HL-60 (cell line): ENCODE measurements at regions not wholly inside any gene's neighbourhood (a gene's known extent, or its start where the extent isn't known, plus 50 kb on each side); places are given as distances from the start of the nearest gene placed in this dataset.

Experiments
- POLR2AphosphoS5 ChIP-seq: IDR thresholded peaks from 2 replicates; pipeline ENCODE4 v1.6.1; 2012; ENCODE audit warnings: low read depth
- TF ChIP-seq, protein P1 (sequence below): IDR thresholded peaks from one replicate; pipeline ENCODE4 v1.5.1; 2011; ENCODE audit warnings: low read length, control low read depth, inconsistent platforms; ENCODE audit not compliant: insufficient read depth
- TF ChIP-seq, protein P2 (sequence below): IDR thresholded peaks from 2 replicates; pipeline ENCODE4 v1.6.1; 2012; ENCODE audit warnings: low read depth; ENCODE audit not compliant: insufficient replicate concordance

DNA sequence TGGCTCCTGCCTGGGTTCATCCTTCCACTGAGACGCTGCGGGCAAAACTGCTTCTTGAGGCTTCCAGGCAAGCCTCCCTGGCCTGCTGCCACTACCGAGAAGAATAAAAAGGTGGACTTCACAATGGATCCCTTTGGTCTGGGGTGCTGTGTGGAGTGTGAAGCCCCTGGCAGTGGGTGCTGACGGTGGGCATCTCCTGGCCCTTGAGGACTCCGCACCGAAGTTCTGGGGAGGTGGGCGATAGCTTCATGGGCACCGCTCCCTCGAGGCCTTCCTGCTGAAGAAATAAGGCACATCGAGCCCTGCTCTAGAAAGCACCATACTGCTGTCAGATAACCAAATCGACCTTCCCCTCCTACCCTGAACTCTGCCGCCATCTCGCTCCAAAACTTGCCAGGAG lies 106.6 kb upstream of the CTBP2 start:
- TF ChIP-seq, protein P1, sequence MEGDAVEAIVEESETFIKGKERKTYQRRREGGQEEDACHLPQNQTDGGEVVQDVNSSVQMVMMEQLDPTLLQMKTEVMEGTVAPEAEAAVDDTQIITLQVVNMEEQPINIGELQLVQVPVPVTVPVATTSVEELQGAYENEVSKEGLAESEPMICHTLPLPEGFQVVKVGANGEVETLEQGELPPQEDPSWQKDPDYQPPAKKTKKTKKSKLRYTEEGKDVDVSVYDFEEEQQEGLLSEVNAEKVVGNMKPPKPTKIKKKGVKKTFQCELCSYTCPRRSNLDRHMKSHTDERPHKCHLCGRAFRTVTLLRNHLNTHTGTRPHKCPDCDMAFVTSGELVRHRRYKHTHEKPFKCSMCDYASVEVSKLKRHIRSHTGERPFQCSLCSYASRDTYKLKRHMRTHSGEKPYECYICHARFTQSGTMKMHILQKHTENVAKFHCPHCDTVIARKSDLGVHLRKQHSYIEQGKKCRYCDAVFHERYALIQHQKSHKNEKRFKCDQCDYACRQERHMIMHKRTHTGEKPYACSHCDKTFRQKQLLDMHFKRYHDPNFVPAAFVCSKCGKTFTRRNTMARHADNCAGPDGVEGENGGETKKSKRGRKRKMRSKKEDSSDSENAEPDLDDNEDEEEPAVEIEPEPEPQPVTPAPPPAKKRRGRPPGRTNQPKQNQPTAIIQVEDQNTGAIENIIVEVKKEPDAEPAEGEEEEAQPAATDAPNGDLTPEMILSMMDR: no peak
- TF ChIP-seq, protein P2, sequence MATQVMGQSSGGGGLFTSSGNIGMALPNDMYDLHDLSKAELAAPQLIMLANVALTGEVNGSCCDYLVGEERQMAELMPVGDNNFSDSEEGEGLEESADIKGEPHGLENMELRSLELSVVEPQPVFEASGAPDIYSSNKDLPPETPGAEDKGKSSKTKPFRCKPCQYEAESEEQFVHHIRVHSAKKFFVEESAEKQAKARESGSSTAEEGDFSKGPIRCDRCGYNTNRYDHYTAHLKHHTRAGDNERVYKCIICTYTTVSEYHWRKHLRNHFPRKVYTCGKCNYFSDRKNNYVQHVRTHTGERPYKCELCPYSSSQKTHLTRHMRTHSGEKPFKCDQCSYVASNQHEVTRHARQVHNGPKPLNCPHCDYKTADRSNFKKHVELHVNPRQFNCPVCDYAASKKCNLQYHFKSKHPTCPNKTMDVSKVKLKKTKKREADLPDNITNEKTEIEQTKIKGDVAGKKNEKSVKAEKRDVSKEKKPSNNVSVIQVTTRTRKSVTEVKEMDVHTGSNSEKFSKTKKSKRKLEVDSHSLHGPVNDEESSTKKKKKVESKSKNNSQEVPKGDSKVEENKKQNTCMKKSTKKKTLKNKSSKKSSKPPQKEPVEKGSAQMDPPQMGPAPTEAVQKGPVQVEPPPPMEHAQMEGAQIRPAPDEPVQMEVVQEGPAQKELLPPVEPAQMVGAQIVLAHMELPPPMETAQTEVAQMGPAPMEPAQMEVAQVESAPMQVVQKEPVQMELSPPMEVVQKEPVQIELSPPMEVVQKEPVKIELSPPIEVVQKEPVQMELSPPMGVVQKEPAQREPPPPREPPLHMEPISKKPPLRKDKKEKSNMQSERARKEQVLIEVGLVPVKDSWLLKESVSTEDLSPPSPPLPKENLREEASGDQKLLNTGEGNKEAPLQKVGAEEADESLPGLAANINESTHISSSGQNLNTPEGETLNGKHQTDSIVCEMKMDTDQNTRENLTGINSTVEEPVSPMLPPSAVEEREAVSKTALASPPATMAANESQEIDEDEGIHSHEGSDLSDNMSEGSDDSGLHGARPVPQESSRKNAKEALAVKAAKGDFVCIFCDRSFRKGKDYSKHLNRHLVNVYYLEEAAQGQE: no peak
- no peak for TF ChIP-seq POLR2AphosphoS5
